ENCODE measurements at regions not wholly inside any gene's neighbourhood (a gene's known extent, or its start where the extent isn't known, plus 50 kb on each side); places are given as distances from the start of the nearest gene placed in this dataset.

- TF ChIP-seq CTCF (IDR thresholded peaks at IDR 0.05; ENCODE audit: low read length) (no peak), EZH2 (IDR thresholded peaks at IDR 0.05; ENCODE audit: borderline replicate concordance, low read length) (no peak)
Observed at GRCh38 chr13:79081942-79082341, 324.1 kb downstream of the RBM26 start.
